WTC11 (cell line): ENCODE measurements at regions not wholly inside any gene's neighbourhood (a gene's known extent, or its start where the extent isn't known, plus 50 kb on each side); places are given as distances from the start of the nearest gene placed in this dataset.

Experiments
- ATAC-seq: fragments of 200-7000 bp; cut with Tn5 transposase; 2 replicates; pipeline ENCODE4 v1.10.0; 2021; ENCODE audit warnings: mild to moderate bottlenecking, moderate library complexity
- CTCF ChIA-PET: fragments of 300-600 bp; sonication (Branson Sonifier 250); formaldehyde crosslinking; loops from one replicate; lab custom pipeline; 2021; ENCODE audit warnings: antibody characterized with exemption; lab: Charles Lee
- POLR2A ChIA-PET: fragments of 350-600 bp; sonication (Branson Sonifier 250); formaldehyde crosslinking; loops from one replicate; lab custom pipeline; 2021; ENCODE audit warnings: antibody characterized with exemption; lab: Charles Lee
- DNase-seq: peaks from one replicate; pipeline ENCODE4 v3.0.0; 2021; ENCODE audit warnings: low spot score
- H3K27ac Mint-ChIP-seq: 2 replicates; pipeline ENCODE4 v1.8.0; 2021; ENCODE audit warnings: mixed read lengths
- H3K27me3 Mint-ChIP-seq: 2 replicates; pipeline ENCODE4 v1.8.0; 2021; ENCODE audit warnings: low read depth, mild to moderate bottlenecking, moderate library complexity, mixed read lengths
- H3K36me3 Mint-ChIP-seq: 2 replicates; pipeline ENCODE4 v1.8.0; 2021; ENCODE audit warnings: mixed read lengths
- H3K4me1 Mint-ChIP-seq: 2 replicates; pipeline ENCODE4 v1.8.0; 2022; ENCODE audit warnings: mixed read lengths
- H3K4me3 Mint-ChIP-seq: 2 replicates; pipeline ENCODE4 v1.8.0; 2021; ENCODE audit warnings: mild to moderate bottlenecking, moderate library complexity, mixed read lengths
- H3K9me3 Mint-ChIP-seq: 2 replicates; pipeline ENCODE4 v1.8.0; 2021; ENCODE audit warnings: mixed read lengths
- AR ChIP-seq: fragments of 250-450 bp; sonication (Bioruptor Pico); IDR thresholded peaks from 2 replicates; pipeline ENCODE4 v1.9.0; 2021; ENCODE audit warnings: mild to moderate bottlenecking
- ARID4B ChIP-seq: sonication (generic); formaldehyde crosslinking; IDR thresholded peaks from 2 replicates; pipeline ENCODE4 v1.8.0; 2023; ENCODE audit warnings: missing genetic modification reagents, mild to moderate bottlenecking, borderline replicate concordance
- CREM ChIP-seq: sonication (generic); formaldehyde crosslinking; IDR thresholded peaks from 2 replicates; pipeline ENCODE4 v1.8.1; 2022; ENCODE audit warnings: mild to moderate bottlenecking, missing genetic modification reagents, moderate library complexity
- HMGXB4 ChIP-seq: sonication (generic); formaldehyde crosslinking; IDR thresholded peaks from 2 replicates; pipeline ENCODE4 v1.8.1; 2023; ENCODE audit warnings: mild to moderate bottlenecking, moderate library complexity, missing genetic modification reagents
- NFE2L1 ChIP-seq: sonication (generic); formaldehyde crosslinking; IDR thresholded peaks from 2 replicates; pipeline ENCODE4 v1.8.1; 2023; ENCODE audit warnings: missing genetic modification reagents
- NR1H2 ChIP-seq: sonication (generic); formaldehyde crosslinking; IDR thresholded peaks from 2 replicates; pipeline ENCODE4 v1.9.0; 2021; ENCODE audit warnings: mild to moderate bottlenecking, moderate library complexity, missing genetic modification reagents
- NR3C1 ChIP-seq: sonication (generic); formaldehyde crosslinking; conservative IDR thresholded peaks from 2 replicates; pipeline ENCODE4 v1.8.1; 2023; ENCODE audit warnings: low read depth, mild to moderate bottlenecking, missing genetic modification reagents
- PREB ChIP-seq: sonication (generic); formaldehyde crosslinking; IDR thresholded peaks from 2 replicates; pipeline ENCODE4 v1.8.1; 2022; ENCODE audit warnings: mild to moderate bottlenecking, missing genetic modification reagents, moderate library complexity, borderline replicate concordance
- TEAD1 ChIP-seq: sonication (generic); formaldehyde crosslinking; IDR thresholded peaks from 2 replicates; pipeline ENCODE4 v1.8.0; 2022; ENCODE audit warnings: mild to moderate bottlenecking, missing genetic modification reagents
- ZNF138 ChIP-seq: sonication (generic); formaldehyde crosslinking; conservative IDR thresholded peaks from 2 replicates; pipeline ENCODE4 v1.8.1; 2022; ENCODE audit warnings: mild to moderate bottlenecking, moderate library complexity, missing genetic modification reagents
- ZNF416 ChIP-seq: fragments of 250-450 bp; sonication (Bioruptor Pico); IDR thresholded peaks from 2 replicates; pipeline ENCODE4 v1.9.0; 2021; ENCODE audit warnings: mild to moderate bottlenecking, inconsistent platforms
- ZNF425 ChIP-seq: fragments of 250-450 bp; sonication (Bioruptor Pico); conservative IDR thresholded peaks from 2 replicates; pipeline ENCODE4 v1.9.0; 2021; ENCODE audit warnings: mild to moderate bottlenecking

GRCh38 chr9:129250786-129251185, 72.7 kb upstream of the IER5L start:
- H3K4me1 Mint-ChIP-seq, result peaks cover 18% of the 10 kb centered on the region
- no peak overlapping the region for H3K4me3 Mint-ChIP-seq
- H3K9me3 Mint-ChIP-seq, result peaks cover 9% of the 10 kb centered on the region
- no peak overlapping the region for H3K27ac Mint-ChIP-seq
- H3K27me3 Mint-ChIP-seq, result peaks cover 6% of the 10 kb centered on the region
- POLR2A ChIA-PET, result no interaction called here
- H3K36me3 Mint-ChIP-seq, result no peaks in the 10 kb centered on the region
- no peak for TF ChIP-seq NR3C1 (CRISPR knock-in tag)
- no peak for TF ChIP-seq AR (CRISPR knock-in tag)
- no peak for TF ChIP-seq ZNF425 (CRISPR knock-in tag)
- TF ChIP-seq ARID4B, result no peak
- TF ChIP-seq NR1H2 (CRISPR knock-in tag), result no peak
- TF ChIP-seq ZNF416 (CRISPR knock-in tag), result no peak
- no peak for TF ChIP-seq HMGXB4 (CRISPR knock-in tag)
- no peak for TF ChIP-seq TEAD1 (CRISPR knock-in tag)
- TF ChIP-seq NFE2L1 (CRISPR knock-in tag), result no peak
- TF ChIP-seq PREB, result no peak
- TF ChIP-seq CREM (CRISPR knock-in tag), result no peak
- TF ChIP-seq ZNF138 (CRISPR knock-in tag), result no peak
- ATAC-seq, result no peak
- CTCF ChIA-PET, result interaction anchor here (1.4 kb wide), 1 partner anchor 77 kb away, joined by 3 read pairs; no protein-coding TSS in a partner anchor
- DNase-seq, result no peak
